Esophagus squamous epithelium (tissue), 5 donors: ENCODE measurements at regions not wholly inside any gene's neighbourhood (a gene's known extent, or its start where the extent isn't known, plus 50 kb on each side); places are given as distances from the start of the nearest gene placed in this dataset.

Source experiments
- DNase-seq: peaks from one replicate; lab custom pipeline; 2025; lab: John Stamatoyannopoulos, UW
- H3K27ac ChIP-seq, 4 donors: fragments of 200-600 bp; sonication (generic); one replicate each; pipeline ENCODE4 v1.5.1; 2016 to 2019; ENCODE audit warnings: mild to moderate bottlenecking in 1 of 4
- H3K27me3 ChIP-seq, 4 donors: fragments of 200-600 bp; sonication (generic); 1 replicate in 3 of 4; 2 replicates in 1 of 4; pipeline versions ENCODE4 v1.5.1 to v1.6.0; 2017 to 2021; ENCODE audit warnings: antibody characterized with exemption in 1 of 4
- H3K36me3 ChIP-seq, 3 donors: fragments of 200-600 bp; sonication (generic); one replicate each; pipeline ENCODE4 v1.5.1; 2016 to 2019
- H3K4me1 ChIP-seq, 3 donors: fragments of 200-600 bp; sonication (generic); one replicate each; pipeline ENCODE4 v1.5.1; 2017 to 2019
- H3K4me3 ChIP-seq, 4 donors: fragments of 200-600 bp; sonication (generic); 1 replicate in 3 of 4; 2 replicates in 1 of 4; pipeline ENCODE4 v1.5.1; 2016 to 2019; ENCODE audit warnings: mild to moderate bottlenecking in 2 of 4, moderate library complexity in 1 of 4
- H3K9me3 ChIP-seq, 3 donors: fragments of 200-600 bp; sonication (generic); one replicate each; pipeline ENCODE4 v1.5.1; 2016 to 2019
- POLR2A ChIP-seq, 4 donors: fragments of 450-650 bp; IDR thresholded peaks; one replicate each; pipeline ENCODE4 v1.6.1; 2017; ENCODE audit warnings: antibody characterized with exemption in 4 of 4, mild to moderate bottlenecking in 4 of 4, moderate library complexity in 3 of 4
- WGBS, 2 donors: methylation state at CpG; one replicate each; pipeline ENCODE4 v1.1.5; 2018; 5-methylcytosine and 5-hydroxymethylcytosine counted together
- intact Hi-C: fragments of 100-400 bp; cut with DNase I; formaldehyde crosslinking; loops from one replicate; pipeline ENCODE4 v1.15.0; 2022
- TF ChIP-seq, protein P1 (sequence below), 6 experiments: fragments of 450-650 bp in 4 of 6; fragments of 200-600 bp in 2 of 6; sonication (generic) in 2 of 6; IDR thresholded peaks; one replicate each; pipeline ENCODE4 v1.5.1; 2016 to 2019; ENCODE audit warnings: antibody characterized with exemption in 6 of 6, mild to moderate bottlenecking in 4 of 6, moderate library complexity in 4 of 6
- donor health status: DM: yes; HTN: yes; CAD: no.

DNA sequence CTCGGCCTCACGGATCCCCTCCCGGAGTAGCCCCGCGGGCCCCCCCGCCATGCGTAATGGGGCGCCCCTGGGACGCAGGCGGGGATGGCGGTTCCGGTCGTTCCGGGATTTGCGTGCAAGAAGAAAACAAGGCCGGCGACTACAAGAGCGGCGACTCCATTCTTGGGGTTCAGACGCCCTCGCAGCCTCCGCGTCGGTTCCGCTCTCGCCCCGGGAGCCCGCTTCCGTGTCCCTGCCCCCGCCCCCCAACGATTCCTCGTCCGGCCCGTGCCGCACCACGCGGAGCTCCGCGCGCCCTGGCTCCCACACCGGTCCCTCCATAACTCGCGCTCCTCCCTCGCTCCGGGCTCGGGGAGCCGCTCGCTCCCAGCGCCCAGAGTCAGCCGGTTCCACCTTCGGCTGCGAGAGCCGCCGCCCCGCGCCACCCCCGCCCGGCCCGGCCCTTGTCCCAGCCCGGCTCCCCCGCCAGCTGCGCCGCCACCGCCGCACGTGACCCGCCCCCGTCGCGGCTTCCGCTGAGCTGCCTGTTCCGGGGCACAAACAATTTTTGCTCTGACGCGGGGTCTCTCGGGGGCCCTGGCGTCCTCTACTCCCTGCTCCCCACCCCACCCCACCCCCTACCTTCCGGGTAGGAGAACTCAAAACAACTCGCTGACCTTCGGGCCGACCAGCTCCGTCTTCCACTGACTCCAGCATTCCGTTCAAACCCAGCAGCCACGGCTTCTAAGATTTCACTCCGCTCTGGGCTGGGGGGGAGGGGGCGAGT, 78.8 kb upstream of the BCOR start:
- DNase-seq, result peak; percentile 10
- Histone ChIP-seq H3K36me3 (no peaks in the 10 kb centered on the region), H3K4me3 (peak overlapping the region; percentile 53 to 64 (median 61)), H3K27ac (peak overlapping the region; percentile 92 to 94 (median 92)), H3K27me3 (peaks cover 0 to 9% (median 0%) of the 10 kb centered on the region in 4 donors), H3K4me1 (peaks cover 3 to 33% (median 6%) of the 10 kb centered on the region in 3 donors), H3K9me3 (peaks cover 0 to 4% (median 0%) of the 10 kb centered on the region in 3 donors)
- intact Hi-C loops, result loop anchor here (10.0 kb wide), 1 partner anchor 362 kb away; no protein-coding TSS in a partner anchor
- WGBS, 2 donors, result 17% methylated on average over 1 of the region's 85 CpGs; no CpG with 5 or more reads in 1 of the 2 donors
- peak in 2 of 4 donors; percentile 46 to 56 for TF ChIP-seq POLR2A (IDR thresholded peaks at IDR 0.05)
- TF ChIP-seq, protein P1, sequence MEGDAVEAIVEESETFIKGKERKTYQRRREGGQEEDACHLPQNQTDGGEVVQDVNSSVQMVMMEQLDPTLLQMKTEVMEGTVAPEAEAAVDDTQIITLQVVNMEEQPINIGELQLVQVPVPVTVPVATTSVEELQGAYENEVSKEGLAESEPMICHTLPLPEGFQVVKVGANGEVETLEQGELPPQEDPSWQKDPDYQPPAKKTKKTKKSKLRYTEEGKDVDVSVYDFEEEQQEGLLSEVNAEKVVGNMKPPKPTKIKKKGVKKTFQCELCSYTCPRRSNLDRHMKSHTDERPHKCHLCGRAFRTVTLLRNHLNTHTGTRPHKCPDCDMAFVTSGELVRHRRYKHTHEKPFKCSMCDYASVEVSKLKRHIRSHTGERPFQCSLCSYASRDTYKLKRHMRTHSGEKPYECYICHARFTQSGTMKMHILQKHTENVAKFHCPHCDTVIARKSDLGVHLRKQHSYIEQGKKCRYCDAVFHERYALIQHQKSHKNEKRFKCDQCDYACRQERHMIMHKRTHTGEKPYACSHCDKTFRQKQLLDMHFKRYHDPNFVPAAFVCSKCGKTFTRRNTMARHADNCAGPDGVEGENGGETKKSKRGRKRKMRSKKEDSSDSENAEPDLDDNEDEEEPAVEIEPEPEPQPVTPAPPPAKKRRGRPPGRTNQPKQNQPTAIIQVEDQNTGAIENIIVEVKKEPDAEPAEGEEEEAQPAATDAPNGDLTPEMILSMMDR (IDR thresholded peaks at IDR 0.05), result no peak

- H3K4me3 ChIP-seq, result peak overlapping the region; percentile 53 to 64 (median 61)
- H3K27ac ChIP-seq, result peak overlapping the region; percentile 92 to 94 (median 92)
- peak in 2 of 4 donors; percentile 30 to 63 for TF ChIP-seq POLR2A (IDR thresholded peaks at IDR 0.05)
- TF ChIP-seq, protein P1 (IDR thresholded peaks at IDR 0.05), result no peak
- H3K4me1 ChIP-seq, result peaks cover 3 to 41% (median 11%) of the 10 kb centered on the region in 3 donors
- peak; percentile 40 for DNase-seq
- no peaks in the 10 kb centered on the region for H3K36me3 ChIP-seq
- 12% methylated on average over 21 of the region's 74 CpGs; no CpG with 5 or more reads in 1 of the 2 donors for WGBS, 2 donors
- peaks cover 0 to 4% (median 0%) of the 10 kb centered on the region in 3 donors for H3K9me3 ChIP-seq
- peaks cover 0 to 13% (median 0%) of the 10 kb centered on the region in 4 donors for H3K27me3 ChIP-seq
- intact Hi-C loops, result loop anchor here (10.0 kb wide), 1 partner anchor 361 kb away; no protein-coding TSS in a partner anchor
Observed at GRCh38 chrX:40175511-40176350, 78.0 kb upstream of the BCOR start.

DNA sequence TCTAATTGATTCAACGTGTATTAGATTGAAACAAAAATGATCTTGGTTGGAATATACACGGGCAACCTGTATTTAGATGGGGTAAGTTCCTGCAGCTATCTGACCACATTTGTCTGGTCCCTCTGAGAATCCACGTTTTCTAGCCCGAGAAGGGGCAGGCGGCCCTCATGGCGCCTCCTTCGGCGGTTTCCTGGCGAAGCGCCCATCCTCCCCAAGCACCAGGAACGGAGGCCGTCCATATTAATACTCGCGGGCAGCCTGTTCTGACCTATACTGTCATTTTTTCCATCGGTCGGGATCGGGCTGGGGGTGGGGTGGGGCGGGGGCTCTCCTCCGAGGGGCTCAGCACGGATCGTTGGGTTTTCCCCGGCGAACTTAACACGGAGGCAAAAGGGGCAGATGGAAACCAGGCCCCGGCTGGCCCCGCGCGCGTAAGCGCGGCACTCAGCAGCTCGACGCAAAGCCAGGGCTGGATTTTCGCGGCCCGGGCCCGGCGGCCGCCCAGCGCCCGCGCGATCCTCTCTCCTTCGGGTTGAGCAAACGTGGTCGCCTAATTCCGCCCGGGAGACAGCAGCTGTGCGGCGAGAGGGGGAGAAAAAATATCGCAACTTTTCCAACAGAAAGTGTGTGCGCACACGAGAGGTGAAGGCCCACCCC, 77.2 kb upstream of the BCOR start:
- Histone ChIP-seq H3K36me3 (no peaks in the 10 kb centered on the region), H3K9me3 (peaks cover 0 to 4% (median 0%) of the 10 kb centered on the region in 3 donors), H3K4me3 (peak overlapping the region; percentile 53 to 64 (median 61)), H3K27me3 (peaks cover 0 to 13% (median 0%) of the 10 kb centered on the region in 4 donors), H3K27ac (peak overlapping the region; percentile 92 to 94 (median 92)), H3K4me1 (peaks cover 4 to 46% (median 11%) of the 10 kb centered on the region in 3 donors)
- no peak for TF ChIP-seq POLR2A (IDR thresholded peaks at IDR 0.05)
- TF ChIP-seq, protein P1 (IDR thresholded peaks at IDR 0.05), result no peak
- no peak for DNase-seq
- intact Hi-C loops, result loop anchor here (5.0 to 10.0 kb wide), 2 partner anchors 78 to 360 kb away; partner anchors contain the start of gene BCOR
- WGBS, 2 donors, result 7 to 10% methylated on average over 2 to 13 of the region's 53 CpGs

DNA sequence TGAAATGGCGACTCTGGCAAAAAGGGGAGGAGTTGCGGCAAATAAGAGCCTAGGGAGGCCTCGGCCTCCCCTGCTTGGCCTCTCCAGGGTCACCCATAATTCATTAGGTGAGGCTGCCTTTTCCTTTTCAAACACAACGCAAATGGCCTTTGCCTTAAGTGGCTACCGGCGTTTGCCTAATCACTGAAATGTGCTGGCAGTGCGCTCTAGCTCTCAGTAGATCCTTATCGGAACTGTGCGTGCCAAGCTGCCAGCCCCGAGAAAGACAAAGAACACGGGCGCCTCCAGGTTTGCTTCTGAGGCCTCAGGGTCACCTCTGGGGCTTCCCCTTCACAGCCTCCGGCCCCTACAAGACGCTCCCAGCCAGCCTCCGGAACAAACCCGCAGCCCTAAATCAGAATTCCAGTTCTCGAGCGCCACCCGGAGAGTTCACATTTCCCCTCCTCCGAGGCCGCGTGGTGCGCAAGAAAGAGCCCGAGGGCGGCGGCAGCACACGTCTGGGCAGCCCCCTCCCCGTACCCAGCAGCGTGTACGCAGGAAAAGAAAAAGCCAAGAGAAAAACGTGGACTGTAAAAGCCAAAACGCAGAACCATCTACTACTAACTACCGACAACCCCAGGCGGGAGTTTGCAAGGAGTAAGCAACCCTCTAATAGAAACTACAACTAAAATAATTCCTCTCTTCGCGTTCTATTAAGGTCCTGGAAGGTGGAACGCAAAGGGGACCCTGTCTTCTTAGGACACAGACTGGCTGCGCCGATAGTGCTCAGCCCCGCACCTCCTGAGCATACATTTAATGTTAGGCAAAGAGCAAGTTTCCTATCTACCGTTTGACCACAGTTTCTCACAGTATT, 76.5 kb upstream of the BCOR start:
- Histone ChIP-seq H3K27ac (peak overlapping the region; percentile 92 to 94 (median 92)), H3K27me3 (peaks cover 0 to 13% (median 0%) of the 10 kb centered on the region in 4 donors), H3K9me3 (peaks cover 0 to 4% (median 0%) of the 10 kb centered on the region in 3 donors), H3K36me3 (no peaks in the 10 kb centered on the region), H3K4me1 (peaks cover 9 to 54% (median 11%) of the 10 kb centered on the region in 3 donors), H3K4me3 (peak overlapping the region; percentile 53 to 64 (median 61))
- DNase-seq, result peak; percentile 15
- TF ChIP-seq, protein P1 (IDR thresholded peaks at IDR 0.05), result no peak
- TF ChIP-seq POLR2A (IDR thresholded peaks at IDR 0.05), result no peak
- 14 to 19% methylated on average over 5 to 34 of the region's 41 CpGs for WGBS, 2 donors
- intact Hi-C loops, result loop anchor here (5.0 to 10.0 kb wide), 2 partner anchors 77 to 359 kb away; partner anchors contain the start of gene BCOR
